DOHH2 (cell line): ENCODE measurements at regions not wholly inside any gene's neighbourhood (a gene's known extent, or its start where the extent isn't known, plus 50 kb on each side); places are given as distances from the start of the nearest gene placed in this dataset.
"Not testable (repeated sequence)": the region's sequence is repeated elsewhere in the genome, so short reads cannot be mapped to it uniquely, and the experiment has no call there.

Source experiments
- EZH2phosphoT487 ChIP-seq: fragments of 200-600 bp; sonication (generic); IDR thresholded peaks from 2 replicates; pipeline ENCODE4 v1.6.1; 2017; ENCODE audit warnings: borderline replicate concordance, mild to moderate bottlenecking, antibody characterized with exemption, low read length, moderate library complexity, mixed read lengths
- TF ChIP-seq, protein P1 (sequence below): fragments of 200-600 bp; sonication (generic); IDR thresholded peaks from one replicate; pipeline ENCODE4 v1.5.1; 2014; ENCODE audit warnings: antibody characterized with exemption, mild to moderate bottlenecking, low read depth, low read length; ENCODE audit not compliant: poor library complexity, severe bottlenecking

GRCh38 chr15:25099966-25100365 lies 145.2 kb downstream of the SNRPN start:
- TF ChIP-seq, protein P1, sequence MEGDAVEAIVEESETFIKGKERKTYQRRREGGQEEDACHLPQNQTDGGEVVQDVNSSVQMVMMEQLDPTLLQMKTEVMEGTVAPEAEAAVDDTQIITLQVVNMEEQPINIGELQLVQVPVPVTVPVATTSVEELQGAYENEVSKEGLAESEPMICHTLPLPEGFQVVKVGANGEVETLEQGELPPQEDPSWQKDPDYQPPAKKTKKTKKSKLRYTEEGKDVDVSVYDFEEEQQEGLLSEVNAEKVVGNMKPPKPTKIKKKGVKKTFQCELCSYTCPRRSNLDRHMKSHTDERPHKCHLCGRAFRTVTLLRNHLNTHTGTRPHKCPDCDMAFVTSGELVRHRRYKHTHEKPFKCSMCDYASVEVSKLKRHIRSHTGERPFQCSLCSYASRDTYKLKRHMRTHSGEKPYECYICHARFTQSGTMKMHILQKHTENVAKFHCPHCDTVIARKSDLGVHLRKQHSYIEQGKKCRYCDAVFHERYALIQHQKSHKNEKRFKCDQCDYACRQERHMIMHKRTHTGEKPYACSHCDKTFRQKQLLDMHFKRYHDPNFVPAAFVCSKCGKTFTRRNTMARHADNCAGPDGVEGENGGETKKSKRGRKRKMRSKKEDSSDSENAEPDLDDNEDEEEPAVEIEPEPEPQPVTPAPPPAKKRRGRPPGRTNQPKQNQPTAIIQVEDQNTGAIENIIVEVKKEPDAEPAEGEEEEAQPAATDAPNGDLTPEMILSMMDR = not testable (repeated sequence)
- TF ChIP-seq EZH2phosphoT487 = not testable (repeated sequence)
